ENCODE measurements at regions not wholly inside any gene's neighbourhood (a gene's known extent, or its start where the extent isn't known, plus 50 kb on each side); places are given as distances from the start of the nearest gene placed in this dataset.

GRCh38 chr9:31470051-31470450 lies 914.4 kb upstream of the ACO1 start (continued):
- TF ChIP-seq CTCF (IDR thresholded peaks at IDR 0.05 in 2 of 3, conservative IDR thresholded peaks at IDR 0.05 in 1 of 3; ENCODE audit: control insufficient read depth in 2 of 3, extremely low read depth in 1 of 3, insufficient read depth in 1 of 3, low read depth in 3 of 3, low read length in 3 of 3) (no peak), RB1 (IDR thresholded peaks at IDR 0.05; ENCODE audit: borderline replicate concordance) (no peak), NR2C1 (IDR thresholded peaks at IDR 0.05) (no peak)

- ChIA-PET RAD21 (ENCODE audit: unreplicated experiment) (no interaction called here), SMC1A (ENCODE audit: uncharacterized antibody, unreplicated experiment) (no interaction called here), CTCF (no interaction called here), POLR2A (no interaction called here)
- FAIRE-seq (no peak), ATAC-seq (no peak), DNase-seq (ENCODE audit: low read depth, low spot score) (no peak)
- TF ChIP-seq, protein P1, sequence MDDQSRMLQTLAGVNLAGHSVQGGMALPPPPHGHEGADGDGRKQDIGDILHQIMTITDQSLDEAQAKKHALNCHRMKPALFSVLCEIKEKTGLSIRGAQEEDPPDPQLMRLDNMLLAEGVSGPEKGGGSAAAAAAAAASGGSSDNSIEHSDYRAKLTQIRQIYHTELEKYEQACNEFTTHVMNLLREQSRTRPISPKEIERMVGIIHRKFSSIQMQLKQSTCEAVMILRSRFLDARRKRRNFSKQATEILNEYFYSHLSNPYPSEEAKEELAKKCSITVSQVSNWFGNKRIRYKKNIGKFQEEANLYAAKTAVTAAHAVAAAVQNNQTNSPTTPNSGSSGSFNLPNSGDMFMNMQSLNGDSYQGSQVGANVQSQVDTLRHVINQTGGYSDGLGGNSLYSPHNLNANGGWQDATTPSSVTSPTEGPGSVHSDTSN (IDR thresholded peaks at IDR 0.05; ENCODE audit: insufficient replicate concordance, low read depth, low read length), result no peak
- TF ChIP-seq, protein P2, sequence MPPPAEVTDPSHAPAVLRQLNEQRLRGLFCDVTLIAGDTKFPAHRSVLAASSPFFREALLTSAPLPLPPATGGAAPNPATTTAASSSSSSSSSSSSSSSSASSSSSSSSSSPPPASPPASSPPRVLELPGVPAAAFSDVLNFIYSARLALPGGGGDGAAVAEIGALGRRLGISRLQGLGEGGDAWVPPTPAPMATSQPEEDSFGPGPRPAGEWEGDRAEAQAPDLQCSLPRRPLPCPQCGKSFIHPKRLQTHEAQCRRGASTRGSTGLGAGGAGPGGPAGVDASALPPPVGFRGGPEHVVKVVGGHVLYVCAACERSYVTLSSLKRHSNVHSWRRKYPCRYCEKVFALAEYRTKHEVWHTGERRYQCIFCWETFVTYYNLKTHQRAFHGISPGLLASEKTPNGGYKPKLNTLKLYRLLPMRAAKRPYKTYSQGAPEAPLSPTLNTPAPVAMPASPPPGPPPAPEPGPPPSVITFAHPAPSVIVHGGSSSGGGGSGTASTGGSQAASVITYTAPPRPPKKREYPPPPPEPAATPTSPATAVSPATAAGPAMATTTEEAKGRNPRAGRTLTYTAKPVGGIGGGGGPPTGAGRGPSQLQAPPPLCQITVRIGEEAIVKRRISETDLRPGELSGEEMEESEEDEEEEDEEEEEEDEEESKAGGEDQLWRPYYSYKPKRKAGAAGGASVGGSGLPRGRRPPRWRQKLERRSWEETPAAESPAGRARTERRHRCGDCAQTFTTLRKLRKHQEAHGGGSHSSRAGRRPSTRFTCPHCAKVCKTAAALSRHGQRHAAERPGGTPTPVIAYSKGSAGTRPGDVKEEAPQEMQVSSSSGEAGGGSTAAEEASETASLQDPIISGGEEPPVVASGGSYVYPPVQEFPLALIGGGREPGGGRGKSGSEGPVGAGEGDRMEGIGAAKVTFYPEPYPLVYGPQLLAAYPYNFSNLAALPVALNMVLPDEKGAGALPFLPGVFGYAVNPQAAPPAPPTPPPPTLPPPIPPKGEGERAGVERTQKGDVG (CRISPR knock-in tag; IDR thresholded peaks at IDR 0.05), result no peak
- TF ChIP-seq WRNIP1 (IDR thresholded peaks at IDR 0.05; ENCODE audit: borderline replicate concordance, low read depth, low read length), result no peak
- TF ChIP-seq ZBED1 (IDR thresholded peaks at IDR 0.05; ENCODE audit: borderline replicate concordance), result no peak
- no peak for TF ChIP-seq KLF5 (IDR thresholded peaks at IDR 0.05; ENCODE audit: partially characterized antibody)
- TF ChIP-seq BCL11A (IDR thresholded peaks at IDR 0.05; ENCODE audit: low read depth, low read length), result no peak
- no peak for TF ChIP-seq MEF2B (IDR thresholded peaks at IDR 0.05; ENCODE audit: partially characterized antibody, poor library complexity, severe bottlenecking)
- no peak for TF ChIP-seq USF1 (IDR thresholded peaks at IDR 0.05; ENCODE audit: borderline replicate concordance, extremely low read length, insufficient read depth, low read depth, low read length)
- TF ChIP-seq EZH2 (IDR thresholded peaks at IDR 0.05; ENCODE audit: borderline replicate concordance, control insufficient read depth, low read depth, low read length), result no peak
- TF ChIP-seq ZNF622 (IDR thresholded peaks at IDR 0.05), result no peak
- TF ChIP-seq NR2F1 (conservative IDR thresholded peaks at IDR 0.05), result no peak
- no peak overlapping the region for H3K4me2 ChIP-seq (ENCODE audit: control insufficient read depth, insufficient read depth)
- no peaks in the 10 kb centered on the region for H3K27me3 ChIP-seq (replicated peaks in 1 of 2; ENCODE audit: control insufficient read depth in 2 of 2, insufficient read depth in 2 of 2, low read length in 1 of 2)
- H3K9me3 ChIP-seq (replicated peaks; ENCODE audit: control insufficient read depth, insufficient read depth, low read length), result no peaks in the 10 kb centered on the region
- H2AFZ ChIP-seq (ENCODE audit: control insufficient read depth, low read depth, low read length), result no peak overlapping the region
- H3K4me1 ChIP-seq (ENCODE audit: control insufficient read depth, insufficient read depth, low read length), result no peaks in the 10 kb centered on the region
- 73% methylated on average over 7 of the region's 7 CpGs for WGBS (ENCODE audit: insufficient coverage, insufficient replicate concordance, low lambda C conversion rate, missing lambda C conversion rate)
- H3K27ac ChIP-seq (ENCODE audit: control insufficient read depth, insufficient read depth), result no peak overlapping the region
- H3K79me2 ChIP-seq (ENCODE audit: control insufficient read depth, insufficient read depth, low read length), result no peaks in the 10 kb centered on the region
- intact Hi-C loops (cut with micrococcal nuclease; ENCODE audit: unreplicated experiment), result no loop called here
- H3K36me3 ChIP-seq (ENCODE audit: control insufficient read depth in 2 of 2, insufficient read depth in 2 of 2, low read length in 1 of 2), result no peaks in the 10 kb centered on the region
- no peaks in the 10 kb centered on the region for H4K20me1 ChIP-seq (ENCODE audit: control insufficient read depth, insufficient read depth)
- no peak overlapping the region for H3K9ac ChIP-seq (ENCODE audit: control insufficient read depth, insufficient read depth, low read length)
- H3K4me3 ChIP-seq, result no peak overlapping the region
- no TSS peak for BruUV-seq (replicated peaks)
- in situ Hi-C loops (cut with MboI), result no loop called here
Measured at GRCh38 chr9:31471010-31471409, 913.4 kb upstream of the ACO1 start.
